ENCODE measurements at regions not wholly inside any gene's neighbourhood (a gene's known extent, or its start where the extent isn't known, plus 50 kb on each side); places are given as distances from the start of the nearest gene placed in this dataset.

GRCh38 chr10:118506671-118507590 lies 88.5 kb downstream of the PRLHR start:
- TF ChIP-seq CTCF (IDR thresholded peaks at IDR 0.05), result no peak
- TF ChIP-seq EP300 (IDR thresholded peaks at IDR 0.05), result no peak

Data from suprapubic skin (tissue), 3 donors.